Spleen (tissue), 11 donors: ENCODE measurements at regions not wholly inside any gene's neighbourhood (a gene's known extent, or its start where the extent isn't known, plus 50 kb on each side); places are given as distances from the start of the nearest gene placed in this dataset.
"Not testable (repeated sequence)": the region's sequence is repeated elsewhere in the genome, so short reads cannot be mapped to it uniquely, and the experiment has no call there.

Experiments used
- DNase-seq: peaks from one replicate; pipeline ENCODE4 v3.0.0-alpha.2; 2020
- H3K27ac ChIP-seq, 8 donors: fragments of 200-600 bp; sonication (generic) in 7 of 8; 1 replicate in 4 of 8; 2 replicates in 4 of 8; pipeline versions ENCODE4 v1.5.0 to v1.8.0; 2016 to 2021; ENCODE audit warnings: inconsistent platforms in 4 of 8, mild to moderate bottlenecking in 4 of 8, moderate library complexity in 1 of 8
- H3K27me3 ChIP-seq, 7 donors: fragments of 200-600 bp; sonication (generic) in 6 of 7; replicated peaks in 1 of 7; 1 replicate in 4 of 7; 2 replicates in 3 of 7; pipeline versions ENCODE4 v1.5.0 to v1.8.0; 2016 to 2021; ENCODE audit warnings: inconsistent platforms in 3 of 7, mild to moderate bottlenecking in 1 of 7
- H3K36me3 ChIP-seq, 6 donors: fragments of 200-600 bp; sonication (generic) in 5 of 6; 1 replicate in 4 of 6; 2 replicates in 2 of 6; pipeline versions ENCODE4 v1.5.0 to v1.8.0; 2016 to 2021; ENCODE audit warnings: inconsistent platforms in 2 of 6
- H3K4me1 ChIP-seq, 6 donors: fragments of 200-600 bp; sonication (generic) in 5 of 6; 1 replicate in 3 of 6; 2 replicates in 3 of 6; pipeline versions ENCODE4 v1.5.0 to v1.8.0; 2016 to 2021; ENCODE audit warnings: inconsistent platforms in 3 of 6
- H3K4me3 ChIP-seq, 8 donors: fragments of 200-600 bp; sonication (generic) in 7 of 8; 1 replicate in 4 of 8; 2 replicates in 4 of 8; pipeline versions ENCODE4 v1.5.0 to v1.8.0; 2016 to 2021; ENCODE audit warnings: inconsistent platforms in 4 of 8, mild to moderate bottlenecking in 4 of 8, moderate library complexity in 2 of 8
- H3K9me3 ChIP-seq, 8 donors: fragments of 200-600 bp; sonication (generic) in 7 of 8; 1 replicate in 4 of 8; 2 replicates in 4 of 8; pipeline versions ENCODE4 v1.5.0 to v1.8.0; 2016 to 2021; ENCODE audit warnings: inconsistent platforms in 4 of 8
- CTCF ChIP-seq, 11 experiments: fragments of 200-600 bp in 7 of 11; fragments of 450-650 bp in 4 of 11; sonication (generic) in 4 of 11; IDR thresholded peaks in 8 of 11; conservative IDR thresholded peaks in 3 of 11; 1 replicate in 7 of 11; 2 replicates in 4 of 11; pipeline versions ENCODE4 v1.4.0 to v1.8.0; 2016 to 2021; ENCODE audit warnings: antibody characterized with exemption in 11 of 11, inconsistent platforms in 4 of 11, mild to moderate bottlenecking in 1 of 11
- POLR2A ChIP-seq, 3 donors: fragments of 450-650 bp; IDR thresholded peaks; one replicate each; pipeline ENCODE4 v1.5.1; 2017; ENCODE audit warnings: antibody characterized with exemption in 3 of 3, mild to moderate bottlenecking in 1 of 3
- POLR2AphosphoS5 ChIP-seq, 3 donors: sonication (generic); formaldehyde crosslinking; IDR thresholded peaks; one replicate each; pipeline ENCODE4 v1.5.1; 2017; ENCODE audit warnings: antibody characterized with exemption in 3 of 3
- WGBS, 5 donors: extraction: QIAGEN DNeasy Blood & Tissue Kit in 3 of 5; methylation state at CpG; one replicate each; pipeline versions ENCODE4 v1.1.5 to v1.1.7; 2013 to 2018; 5-methylcytosine and 5-hydroxymethylcytosine counted together
- intact Hi-C: fragments of 100-400 bp; cut with DNase I; formaldehyde crosslinking; loops from one replicate; pipeline ENCODE4 v1.15.0; 2023; ENCODE audit warnings: low total_unique reads
- donor health status: healthy with polysubstance abuse.
- donor health status: DM: no; HTN: no; CAD: no; lungs with moderate emphysema.
- donor health status: DM: no; HTN: no; CAD: no.
- donor health status: Bipolar disorder and iron deficiency.
- donor health status: healthy.
- donor health status: DM: no; HTN: no; CAD: no.
- donor health status: DM: yes; HTN: yes; CAD: no.

GRCh38 chr5:2813678-2814077 lies 62.2 kb upstream of the IRX2 start:
- intact Hi-C loops: no loop called here
- 63 to 76% (median 74%) methylated on average over 9 of the region's 9 CpGs for WGBS, 5 donors
- no peak for DNase-seq
- Histone ChIP-seq H3K4me3 (no peak overlapping the region), H3K27ac (no peak overlapping the region), H3K27me3 (peaks cover 0 to 9% (median 0%) of the 10 kb centered on the region in 7 donors), H3K4me1 (no peaks in the 10 kb centered on the region), H3K9me3 (peaks cover 0 to 6% (median 0%) of the 10 kb centered on the region in 8 donors), H3K36me3 (no peaks in the 10 kb centered on the region)
- TF ChIP-seq POLR2A (IDR thresholded peaks at IDR 0.05): no peak
- no peak for TF ChIP-seq CTCF (IDR thresholded peaks at IDR 0.05 in 8 of 11, conservative IDR thresholded peaks at IDR 0.05 in 3 of 11)
- TF ChIP-seq POLR2AphosphoS5 (IDR thresholded peaks at IDR 0.05): no peak

DNA sequence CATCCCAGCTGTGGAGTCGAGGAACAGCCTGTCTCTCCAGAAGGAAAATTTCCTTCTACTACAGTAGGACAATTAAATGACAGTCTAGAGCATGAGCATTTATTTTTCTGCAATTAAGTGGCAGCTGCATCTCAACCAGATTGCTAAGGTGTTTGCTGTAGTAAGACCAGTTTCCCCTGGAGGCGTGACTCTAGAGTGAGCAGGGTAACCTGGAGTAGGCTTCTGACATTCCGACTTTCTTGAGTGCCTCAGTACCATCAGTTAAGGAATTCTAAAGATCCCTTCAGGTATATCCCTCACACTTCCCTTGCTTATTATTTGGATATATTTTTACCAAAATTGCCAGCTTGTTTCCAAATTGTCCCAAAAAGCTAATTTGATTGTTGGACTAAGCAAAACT lies 59.2 kb upstream of the IRX2 start:
- no peak for TF ChIP-seq POLR2AphosphoS5 (IDR thresholded peaks at IDR 0.05)
- no peak for TF ChIP-seq POLR2A (IDR thresholded peaks at IDR 0.05)
- no peak for TF ChIP-seq CTCF (IDR thresholded peaks at IDR 0.05 in 8 of 11, conservative IDR thresholded peaks at IDR 0.05 in 3 of 11)
- Histone ChIP-seq H3K4me1 (no peaks in the 10 kb centered on the region), H3K27ac (no peak overlapping the region), H3K27me3 (peaks cover 0 to 19% (median 0%) of the 10 kb centered on the region in 7 donors), H3K36me3 (no peaks in the 10 kb centered on the region), H3K9me3 (peaks cover 0 to 26% (median 3%) of the 10 kb centered on the region in 8 donors), H3K4me3 (no peak overlapping the region)
- intact Hi-C loops: no loop called here
- 69 to 89% (median 71%) methylated on average over 3 of the region's 3 CpGs for WGBS, 5 donors
- DNase-seq: no peak

GRCh38 chr5:2807244-2807643 lies 55.8 kb upstream of the IRX2 start:
- 71 to 87% (median 73%) methylated on average over 5 of the region's 5 CpGs for WGBS, 5 donors
- DNase-seq, intact Hi-C loops: not testable (repeated sequence)

DNA sequence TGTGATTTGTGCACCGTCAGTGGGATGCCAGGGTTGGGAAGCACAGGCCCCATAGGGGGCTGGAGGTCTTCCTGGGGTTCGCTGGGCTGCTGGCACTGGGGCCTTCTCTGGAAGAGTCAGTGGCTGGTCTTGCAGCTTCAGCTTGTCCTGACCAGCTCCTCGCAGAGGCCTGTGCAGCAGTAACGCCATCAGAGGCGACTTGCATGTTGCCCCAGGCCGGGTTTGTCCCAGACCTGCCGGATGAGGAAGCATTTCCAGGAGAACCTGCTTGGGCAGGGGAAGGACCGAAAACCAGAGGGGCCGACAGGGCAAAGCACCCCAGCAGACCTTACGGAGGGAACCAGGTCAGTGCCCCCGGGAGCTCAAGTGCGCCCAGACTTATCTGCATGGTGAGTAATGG lies 54.7 kb upstream of the IRX2 start:
- TF ChIP-seq CTCF (IDR thresholded peaks at IDR 0.05 in 8 of 11, conservative IDR thresholded peaks at IDR 0.05 in 3 of 11) (no peak), POLR2AphosphoS5 (IDR thresholded peaks at IDR 0.05) (no peak), POLR2A (IDR thresholded peaks at IDR 0.05) (no peak)

More at GRCh38 chr5:2807244-2807643, 55.8 kb upstream of the IRX2 start:
- H3K4me1 ChIP-seq, H3K4me3 ChIP-seq, H3K27me3 ChIP-seq, H3K36me3 ChIP-seq, H3K27ac ChIP-seq: not testable (repeated sequence)
- peaks cover 0 to 26% (median 3%) of the 10 kb centered on the region in 8 donors for H3K9me3 ChIP-seq

GRCh38 chr5:2805080-2805479 lies 53.6 kb upstream of the IRX2 start:
- TF ChIP-seq CTCF (IDR thresholded peaks at IDR 0.05 in 8 of 11, conservative IDR thresholded peaks at IDR 0.05 in 3 of 11) (no peak), POLR2A (IDR thresholded peaks at IDR 0.05) (no peak), POLR2AphosphoS5 (IDR thresholded peaks at IDR 0.05) (no peak)
- Histone ChIP-seq H3K27ac (no peak overlapping the region), H3K4me3 (no peak overlapping the region), H3K4me1 (no peaks in the 10 kb centered on the region), H3K9me3 (peaks cover 0 to 26% (median 3%) of the 10 kb centered on the region in 8 donors), H3K36me3 (no peaks in the 10 kb centered on the region), H3K27me3 (peaks cover 0 to 13% (median 0%) of the 10 kb centered on the region in 7 donors)
- WGBS, 5 donors: 52 to 66% (median 56%) methylated on average over 5 of the region's 5 CpGs
- no peak for DNase-seq
- intact Hi-C loops: no loop called here

More for the DNA sequence above, 54.7 kb upstream of the IRX2 start:
- Histone ChIP-seq H3K27ac (no peak overlapping the region), H3K4me1 (no peaks in the 10 kb centered on the region), H3K36me3 (no peaks in the 10 kb centered on the region), H3K27me3 (peaks cover 0 to 9% (median 0%) of the 10 kb centered on the region in 7 donors), H3K9me3 (peaks cover 0 to 26% (median 3%) of the 10 kb centered on the region in 8 donors), H3K4me3 (no peak overlapping the region)
- 70 to 84% (median 80%) methylated on average over 7 to 12 of the region's 12 CpGs for WGBS, 5 donors
- no peak for DNase-seq
- intact Hi-C loops: no loop called here
